Neural progenitor cell (in vitro differentiated cells): ENCODE measurements at regions not wholly inside any gene's neighbourhood (a gene's known extent, or its start where the extent isn't known, plus 50 kb on each side); places are given as distances from the start of the nearest gene placed in this dataset.

ENCODE experiments used
- DNase-seq: peaks from one replicate; pipeline ENCODE4 v3.0.0-alpha.2; 2016; ENCODE audit warnings: low spot score
- H2AFZ ChIP-seq: fragments of 200-600 bp; sonication (generic); replicated peaks from 2 replicates; pipeline ENCODE4 v1.6.1; 2016; ENCODE audit warnings: antibody characterized with exemption
- H3F3A ChIP-seq: fragments of 200-600 bp; sonication (generic); 2 replicates; pipeline ENCODE4 v1.6.1; 2016; ENCODE audit warnings: antibody characterized with exemption, low read depth
- H3K27ac ChIP-seq: fragments of 200-600 bp; sonication (generic); 2 replicates; pipeline ENCODE4 v1.5.1; 2016; ENCODE audit warnings: mild to moderate bottlenecking
- H3K27me3 ChIP-seq: fragments of 200-600 bp; sonication (generic); 2 replicates; pipeline ENCODE4 v1.6.1; 2016; ENCODE audit warnings: mild to moderate bottlenecking, moderate library complexity
- H3K36me3 ChIP-seq: fragments of 200-600 bp; sonication (generic); 2 replicates; pipeline ENCODE4 v1.5.1; 2016
- H3K4me1 ChIP-seq: fragments of 200-600 bp; sonication (generic); 2 replicates; pipeline ENCODE4 v1.6.1; 2016; ENCODE audit warnings: mixed run types
- H3K4me2 ChIP-seq: fragments of 200-600 bp; sonication (generic); 2 replicates; pipeline ENCODE4 v1.6.1; 2016
- H3K4me3 ChIP-seq: fragments of 200-600 bp; sonication (generic); 2 replicates; pipeline ENCODE4 v1.5.1; 2016
- H3K79me2 ChIP-seq: fragments of 200-600 bp; sonication (generic); 2 replicates; pipeline ENCODE4 v1.6.1; 2016; ENCODE audit warnings: low read depth
- H3K9ac ChIP-seq: fragments of 200-600 bp; sonication (generic); 2 replicates; pipeline ENCODE4 v1.6.1; 2016
- H3K9me3 ChIP-seq: fragments of 200-600 bp; sonication (generic); 2 replicates; pipeline ENCODE4 v1.5.1; 2016; ENCODE audit warnings: low read depth
- H4K20me1 ChIP-seq: fragments of 200-600 bp; sonication (generic); 2 replicates; pipeline ENCODE4 v1.6.1; 2016; ENCODE audit warnings: low read depth
- H3K27ac Mint-ChIP-seq: 3 replicates; pipeline ENCODE4 v1.8.0; 2021; ENCODE audit warnings: mixed read lengths
- H3K27me3 Mint-ChIP-seq: 2 replicates; pipeline ENCODE4 v1.8.0; 2022; ENCODE audit warnings: low read depth, mild to moderate bottlenecking, inconsistent platforms, moderate library complexity, mixed read lengths; ENCODE audit not compliant: insufficient read depth
- H3K36me3 Mint-ChIP-seq: 3 replicates; pipeline ENCODE4 v1.8.0; 2021; ENCODE audit warnings: mixed read lengths
- H3K4me1 Mint-ChIP-seq: 3 replicates; pipeline ENCODE4 v1.8.0; 2021; ENCODE audit warnings: mixed read lengths
- H3K4me3 Mint-ChIP-seq: 3 replicates; pipeline ENCODE4 v1.8.0; 2021; ENCODE audit warnings: mild to moderate bottlenecking, moderate library complexity, mixed read lengths
- H3K9me3 Mint-ChIP-seq: 3 replicates; pipeline ENCODE4 v1.8.0; 2020; ENCODE audit warnings: mixed read lengths
- EZH2 ChIP-seq: fragments of 200-600 bp; sonication (generic); IDR thresholded peaks from 2 replicates; pipeline ENCODE4 v1.6.1; 2017; ENCODE audit warnings: antibody characterized with exemption, mild to moderate bottlenecking, moderate library complexity
- EZH2phosphoT487 ChIP-seq: fragments of 200-600 bp; sonication (generic); IDR thresholded peaks from 2 replicates; pipeline ENCODE4 v1.6.1; 2017; ENCODE audit warnings: antibody characterized with exemption
- TF ChIP-seq, protein P1 (sequence below): fragments of 200-600 bp; sonication (generic); IDR thresholded peaks from 2 replicates; pipeline ENCODE4 v1.5.1; 2017; ENCODE audit warnings: antibody characterized with exemption, mild to moderate bottlenecking

DNA sequence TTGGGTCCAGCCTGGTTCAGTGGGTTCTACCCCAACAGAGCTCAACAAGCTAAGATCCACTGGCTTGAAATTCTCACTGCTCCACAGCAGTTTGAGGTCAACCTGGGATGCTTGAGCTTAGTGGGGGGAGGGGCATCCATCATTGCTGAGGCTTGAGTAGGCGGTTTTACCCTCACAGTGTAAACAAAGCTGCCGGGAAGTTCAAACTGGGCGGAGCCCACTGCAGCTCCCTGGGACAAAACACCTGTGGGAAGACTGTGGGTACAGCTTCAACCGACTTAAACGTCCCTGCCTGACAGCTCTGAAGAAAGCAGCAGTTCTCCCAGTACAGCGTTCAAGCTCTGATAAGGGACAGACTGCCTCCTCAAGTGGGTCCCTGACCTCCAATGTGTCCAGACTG, 1161.9 kb downstream of the UQCRFS1 start:
- H3K4me1 Mint-ChIP-seq, result no peaks in the 10 kb centered on the region
- H3K4me3 ChIP-seq, result no peak overlapping the region
- DNase-seq, result no peak

DNA sequence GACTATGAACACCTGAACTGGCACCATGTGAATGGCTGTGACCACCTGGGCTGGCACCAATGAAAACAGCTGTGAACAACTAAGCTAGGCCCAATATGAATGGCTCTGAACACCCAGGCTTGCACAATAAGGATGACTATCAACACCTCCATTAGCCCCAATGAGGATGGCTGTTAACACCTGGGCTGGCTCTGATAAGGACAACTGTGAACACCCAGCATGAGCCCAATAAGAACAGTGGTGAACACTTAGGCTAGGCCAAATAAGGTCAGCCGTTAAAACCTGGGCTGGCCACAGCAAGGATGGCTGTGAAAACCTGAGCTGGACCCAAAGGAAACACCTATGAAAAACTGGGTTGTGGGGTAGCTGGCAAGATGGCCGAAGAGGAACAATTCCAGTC, 1163.1 kb downstream of the UQCRFS1 start:
- Histone ChIP-seq H3F3A (no peaks in the 10 kb centered on the region), H3K79me2 (no peaks in the 10 kb centered on the region), H4K20me1 (no peaks in the 10 kb centered on the region), H3K4me3 (no peak overlapping the region), H3K4me2 (no peak overlapping the region), H3K27me3 (no peaks in the 10 kb centered on the region), H3K36me3 (no peaks in the 10 kb centered on the region), H3K9me3 (no peaks in the 10 kb centered on the region), H2AFZ (no peak overlapping the region), H3K27ac (no peak overlapping the region), H3K9ac (no peak overlapping the region), H3K4me1 (no peaks in the 10 kb centered on the region)
- DNase-seq, result no peak
- no peaks in the 10 kb centered on the region for H3K27me3 Mint-ChIP-seq
- H3K36me3 Mint-ChIP-seq, result no peaks in the 10 kb centered on the region
- no peak for TF ChIP-seq EZH2
- TF ChIP-seq, protein P1, sequence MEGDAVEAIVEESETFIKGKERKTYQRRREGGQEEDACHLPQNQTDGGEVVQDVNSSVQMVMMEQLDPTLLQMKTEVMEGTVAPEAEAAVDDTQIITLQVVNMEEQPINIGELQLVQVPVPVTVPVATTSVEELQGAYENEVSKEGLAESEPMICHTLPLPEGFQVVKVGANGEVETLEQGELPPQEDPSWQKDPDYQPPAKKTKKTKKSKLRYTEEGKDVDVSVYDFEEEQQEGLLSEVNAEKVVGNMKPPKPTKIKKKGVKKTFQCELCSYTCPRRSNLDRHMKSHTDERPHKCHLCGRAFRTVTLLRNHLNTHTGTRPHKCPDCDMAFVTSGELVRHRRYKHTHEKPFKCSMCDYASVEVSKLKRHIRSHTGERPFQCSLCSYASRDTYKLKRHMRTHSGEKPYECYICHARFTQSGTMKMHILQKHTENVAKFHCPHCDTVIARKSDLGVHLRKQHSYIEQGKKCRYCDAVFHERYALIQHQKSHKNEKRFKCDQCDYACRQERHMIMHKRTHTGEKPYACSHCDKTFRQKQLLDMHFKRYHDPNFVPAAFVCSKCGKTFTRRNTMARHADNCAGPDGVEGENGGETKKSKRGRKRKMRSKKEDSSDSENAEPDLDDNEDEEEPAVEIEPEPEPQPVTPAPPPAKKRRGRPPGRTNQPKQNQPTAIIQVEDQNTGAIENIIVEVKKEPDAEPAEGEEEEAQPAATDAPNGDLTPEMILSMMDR, result no peak
- no peaks in the 10 kb centered on the region for H3K4me1 Mint-ChIP-seq
- H3K9me3 Mint-ChIP-seq, result peaks cover 5% of the 10 kb centered on the region
- no peak overlapping the region for H3K4me3 Mint-ChIP-seq
- no peak overlapping the region for H3K27ac Mint-ChIP-seq

More for the DNA sequence above, 1161.9 kb downstream of the UQCRFS1 start:
- Mint-ChIP-seq H3K36me3 (no peaks in the 10 kb centered on the region), H3K27me3 (peaks cover 2% of the 10 kb centered on the region), H3K9me3 (peaks cover 5% of the 10 kb centered on the region), H3K27ac (no peak overlapping the region), H3K4me3 (no peak overlapping the region)
- H3K27ac ChIP-seq, result no peak overlapping the region
- H3F3A ChIP-seq, result no peaks in the 10 kb centered on the region
- no peaks in the 10 kb centered on the region for H3K27me3 ChIP-seq
- H3K9me3 ChIP-seq, result no peaks in the 10 kb centered on the region
- H4K20me1 ChIP-seq, result no peaks in the 10 kb centered on the region
- no peak overlapping the region for H3K4me2 ChIP-seq
- no peak overlapping the region for H3K9ac ChIP-seq
- no peaks in the 10 kb centered on the region for H3K36me3 ChIP-seq
- H3K79me2 ChIP-seq, result no peaks in the 10 kb centered on the region
- TF ChIP-seq, protein P1, result no peak
- TF ChIP-seq EZH2phosphoT487 (no peak), EZH2 (no peak)
- H3K4me1 ChIP-seq, result no peaks in the 10 kb centered on the region
- H2AFZ ChIP-seq, result no peak overlapping the region

DNA sequence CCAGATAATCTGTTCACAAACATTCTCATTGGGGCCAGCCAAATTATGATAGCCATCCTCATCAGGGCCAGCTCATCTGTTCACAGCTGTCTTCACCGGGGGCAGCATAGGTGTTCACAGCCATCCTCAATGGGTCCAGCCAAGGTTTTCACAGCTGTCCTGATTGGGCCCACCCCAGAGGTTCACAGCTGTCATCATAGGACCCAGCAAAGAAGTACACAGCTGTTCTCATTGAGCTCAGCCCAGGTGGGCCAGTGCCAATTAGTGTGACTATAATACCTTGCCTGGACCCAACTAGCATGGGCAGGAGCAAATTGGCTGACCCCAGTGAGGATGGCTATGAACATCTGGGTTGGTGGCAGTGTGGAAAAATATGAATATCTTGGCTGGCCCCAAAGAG, 1166.0 kb downstream of the UQCRFS1 start:
- Histone ChIP-seq H3K4me2 (no peak overlapping the region), H2AFZ (no peak overlapping the region), H3K4me3 (no peak overlapping the region), H3F3A (no peaks in the 10 kb centered on the region), H3K9ac (no peak overlapping the region), H3K27ac (no peak overlapping the region), H4K20me1 (no peaks in the 10 kb centered on the region), H3K4me1 (no peaks in the 10 kb centered on the region), H3K27me3 (no peaks in the 10 kb centered on the region), H3K79me2 (no peaks in the 10 kb centered on the region), H3K9me3 (no peaks in the 10 kb centered on the region), H3K36me3 (no peaks in the 10 kb centered on the region)
- H3K4me1 Mint-ChIP-seq, result no peaks in the 10 kb centered on the region
- no peaks in the 10 kb centered on the region for H3K27me3 Mint-ChIP-seq
- H3K36me3 Mint-ChIP-seq, result no peaks in the 10 kb centered on the region
- DNase-seq, result no peak
- TF ChIP-seq EZH2, result no peak
- TF ChIP-seq, protein P1, result no peak
- no peak for TF ChIP-seq EZH2phosphoT487
- H3K4me3 Mint-ChIP-seq, result no peak overlapping the region
- H3K9me3 Mint-ChIP-seq, result no peaks in the 10 kb centered on the region
- no peak overlapping the region for H3K27ac Mint-ChIP-seq

DNA sequence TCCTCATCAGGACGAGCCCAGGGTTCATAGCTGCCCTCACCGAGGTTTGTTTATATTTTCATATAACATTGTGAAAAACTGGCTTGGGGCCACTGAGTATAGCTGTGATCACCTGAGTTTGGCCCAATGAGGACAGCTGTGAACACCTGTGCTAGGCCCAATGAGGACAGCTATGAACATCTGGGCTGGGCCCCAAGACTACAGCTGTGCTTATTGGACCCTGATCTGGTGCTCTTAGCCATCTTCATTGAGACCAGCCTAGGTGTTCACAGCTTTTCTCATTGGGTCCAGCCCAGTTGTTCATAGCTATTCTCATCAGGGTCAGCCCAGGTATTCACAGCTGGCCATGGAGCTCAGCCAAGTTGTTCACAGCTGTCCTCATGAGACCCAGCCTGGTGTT, 1167.3 kb downstream of the UQCRFS1 start:
- H3K27me3 Mint-ChIP-seq, result no peaks in the 10 kb centered on the region

More for the DNA sequence above, 1167.3 kb downstream of the UQCRFS1 start:
- no peaks in the 10 kb centered on the region for H3K4me1 ChIP-seq
- H4K20me1 ChIP-seq, result no peaks in the 10 kb centered on the region
- no peaks in the 10 kb centered on the region for H3K9me3 ChIP-seq
- no peaks in the 10 kb centered on the region for H3K27me3 ChIP-seq
- H3K36me3 ChIP-seq, result no peaks in the 10 kb centered on the region
- H3K4me3 ChIP-seq, result no peak overlapping the region
- H3K79me2 ChIP-seq, result no peaks in the 10 kb centered on the region
- Mint-ChIP-seq H3K36me3 (no peaks in the 10 kb centered on the region), H3K27ac (no peak overlapping the region), H3K4me3 (no peak overlapping the region), H3K9me3 (peaks cover 2% of the 10 kb centered on the region), H3K4me1 (no peaks in the 10 kb centered on the region)
- TF ChIP-seq, protein P1, result no peak
- no peak for TF ChIP-seq EZH2phosphoT487
- TF ChIP-seq EZH2, result no peak
- H3F3A ChIP-seq, result no peaks in the 10 kb centered on the region
- no peak overlapping the region for H3K27ac ChIP-seq
- no peak overlapping the region for H3K4me2 ChIP-seq
- no peak overlapping the region for H2AFZ ChIP-seq
- no peak overlapping the region for H3K9ac ChIP-seq
- DNase-seq, result no peak
